Cardiac muscle cell (in vitro differentiated cells and primary cell): ENCODE measurements at regions not wholly inside any gene's neighbourhood (a gene's known extent, or its start where the extent isn't known, plus 50 kb on each side); places are given as distances from the start of the nearest gene placed in this dataset.

Experiments
- DNase-seq, 2 donors: peaks; one replicate each; pipeline versions ENCODE4 v3.0.0 to v3.0.0-alpha.2; 2010 to 2017; ENCODE audit warnings: low read depth in 1 of 2, low spot score in 1 of 2
- H3K27ac ChIP-seq: fragments of 200-600 bp; sonication (generic); 2 replicates; pipeline ENCODE4 v1.5.1; 2016
- H3K27me3 ChIP-seq: fragments of 200-600 bp; sonication (generic); 2 replicates; pipeline ENCODE4 v1.6.0; 2016; ENCODE audit warnings: control low read depth
- H3K36me3 ChIP-seq: fragments of 200-600 bp; sonication (generic); 2 replicates; pipeline ENCODE4 v1.5.1; 2016; ENCODE audit warnings: control low read depth
- H3K4me1 ChIP-seq: fragments of 200-600 bp; sonication (generic); 2 replicates; pipeline ENCODE4 v1.8.1; 2017; ENCODE audit warnings: low read depth, mild to moderate bottlenecking, mixed run types
- H3K4me3 ChIP-seq: fragments of 200-600 bp; sonication (generic); 2 replicates; pipeline ENCODE4 v1.5.1; 2016; ENCODE audit warnings: mild to moderate bottlenecking
- H3K9me3 ChIP-seq: fragments of 200-600 bp; sonication (generic); 2 replicates; pipeline ENCODE4 v1.5.1; 2017; ENCODE audit warnings: low read depth, mild to moderate bottlenecking, control low read depth
- CTCF ChIP-seq: IDR thresholded peaks from 2 replicates; pipeline ENCODE4 v1.5.1; 2012; ENCODE audit warnings: low read depth, mild to moderate bottlenecking, low read length

- Histone ChIP-seq H3K4me1 (no peaks in the 10 kb centered on the region), H3K9me3 (no peaks in the 10 kb centered on the region), H3K4me3 (no peak overlapping the region), H3K36me3 (no peaks in the 10 kb centered on the region), H3K27ac (no peak overlapping the region), H3K27me3 (no peaks in the 10 kb centered on the region)
- DNase-seq, result no peak
- no peak for TF ChIP-seq CTCF
These were observed 193.0 kb downstream of the HLX start for GRCh38 chr1:221072214-221072613.

GRCh38 chr1:221074332-221074731 is 195.1 kb downstream of the HLX start:
- no peaks in the 10 kb centered on the region for H3K9me3 ChIP-seq
- no peaks in the 10 kb centered on the region for H3K27me3 ChIP-seq
- H3K4me3 ChIP-seq, result no peak overlapping the region
- H3K36me3 ChIP-seq, result no peaks in the 10 kb centered on the region
- DNase-seq, result peak in 1 of 2 donors; percentile 45
- H3K4me1 ChIP-seq, result no peaks in the 10 kb centered on the region
- H3K27ac ChIP-seq, result no peak overlapping the region
- no peak for TF ChIP-seq CTCF

GRCh38 chr1:221075911-221076310 is 196.7 kb downstream of the HLX start:
- DNase-seq, result no peak
- no peak for TF ChIP-seq CTCF
- no peaks in the 10 kb centered on the region for H3K27me3 ChIP-seq

GRCh38 chr1:221076391-221076811 is 197.2 kb downstream of the HLX start:
- H3K36me3 ChIP-seq, result no peaks in the 10 kb centered on the region
- H3K9me3 ChIP-seq, result no peaks in the 10 kb centered on the region
- no peak overlapping the region for H3K4me3 ChIP-seq
- H3K27ac ChIP-seq, result no peak overlapping the region
- no peak for TF ChIP-seq CTCF
- DNase-seq, result no peak
- H3K27me3 ChIP-seq, result no peaks in the 10 kb centered on the region
- H3K4me1 ChIP-seq, result no peaks in the 10 kb centered on the region

More at GRCh38 chr1:221075911-221076310, 196.7 kb downstream of the HLX start:
- H3K4me1 ChIP-seq, result no peaks in the 10 kb centered on the region
- H3K27ac ChIP-seq, result no peak overlapping the region
- H3K4me3 ChIP-seq, result no peak overlapping the region
- no peaks in the 10 kb centered on the region for H3K36me3 ChIP-seq
- no peaks in the 10 kb centered on the region for H3K9me3 ChIP-seq

GRCh38 chr1:221078260-221078965 is 199.2 kb downstream of the HLX start:
- no peak for DNase-seq
- Histone ChIP-seq H3K4me1 (no peaks in the 10 kb centered on the region), H3K36me3 (no peaks in the 10 kb centered on the region), H3K4me3 (no peak overlapping the region), H3K9me3 (no peaks in the 10 kb centered on the region), H3K27me3 (no peaks in the 10 kb centered on the region), H3K27ac (no peak overlapping the region)
- no peak for TF ChIP-seq CTCF
